Parathyroid adenoma (tissue), 2 donors: ENCODE measurements at regions not wholly inside any gene's neighbourhood (a gene's known extent, or its start where the extent isn't known, plus 50 kb on each side); places are given as distances from the start of the nearest gene placed in this dataset.

Experiments
- H2AFZ ChIP-seq: fragments of 300-600 bp; sonication (generic); one replicate; pipeline ENCODE4 v1.7.0; 2017; ENCODE audit warnings: antibody characterized with exemption, mild to moderate bottlenecking
- H3K27ac ChIP-seq: fragments of 300-600 bp; sonication (generic); one replicate; pipeline ENCODE4 v1.7.0; 2017
- H3K27me3 ChIP-seq: fragments of 300-600 bp; sonication (generic); one replicate; pipeline ENCODE4 v1.7.0; 2017; ENCODE audit warnings: low read length; ENCODE audit not compliant: control insufficient read depth, insufficient read depth
- H3K36me3 ChIP-seq: fragments of 300-600 bp; sonication (generic); one replicate; pipeline ENCODE4 v1.7.0; 2017; ENCODE audit warnings: low read length; ENCODE audit not compliant: control insufficient read depth, insufficient read depth
- H3K4me1 ChIP-seq: fragments of 300-600 bp; sonication (generic); one replicate; pipeline ENCODE4 v1.7.0; 2017; ENCODE audit warnings: control low read depth
- H3K4me2 ChIP-seq: fragments of 300-600 bp; sonication (generic); one replicate; pipeline ENCODE4 v1.7.0; 2017; ENCODE audit warnings: low read length
- H3K4me3 ChIP-seq: fragments of 300-600 bp; sonication (generic); one replicate; pipeline ENCODE4 v1.7.0; 2017; ENCODE audit warnings: low read depth, low read length
- H3K79me2 ChIP-seq: fragments of 300-600 bp; sonication (generic); one replicate; pipeline ENCODE4 v1.7.0; 2017; ENCODE audit warnings: control low read depth
- H3K9ac ChIP-seq: fragments of 300-600 bp; sonication (generic); one replicate; pipeline ENCODE4 v1.7.0; 2017; ENCODE audit warnings: mild to moderate bottlenecking
- H3K9me3 ChIP-seq: fragments of 300-600 bp; sonication (generic); one replicate; pipeline ENCODE4 v1.7.0; 2017; ENCODE audit warnings: low read length; ENCODE audit not compliant: control insufficient read depth
- TF ChIP-seq, protein P1 (sequence below): fragments of 300-600 bp; sonication (generic); IDR thresholded peaks from one replicate; pipeline ENCODE4 v1.7.0; 2017; ENCODE audit warnings: antibody characterized with exemption, mild to moderate bottlenecking
- donor health status: primary hyperparathyroidism.

DNA sequence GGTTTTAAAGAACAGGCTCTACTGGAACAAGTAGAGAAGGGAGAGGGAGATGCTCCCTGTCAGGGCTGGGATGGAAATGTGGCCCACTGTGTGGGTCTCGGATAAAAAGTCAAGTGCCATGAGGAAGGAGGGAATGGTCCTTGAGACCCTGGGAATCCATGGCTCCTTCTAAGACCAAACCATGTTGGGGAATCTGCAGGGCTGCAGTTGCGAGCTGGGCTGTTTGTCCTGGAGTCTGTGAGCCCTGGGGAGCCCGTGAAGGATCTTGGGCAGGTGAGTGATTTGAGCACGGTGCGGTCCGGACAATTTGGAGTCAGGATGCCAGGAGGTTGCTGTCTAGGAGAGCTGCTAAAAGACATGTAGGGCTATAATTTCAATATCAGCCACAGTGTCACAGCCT lies 359.4 kb downstream of the FGF9 start:
- Histone ChIP-seq H3K27me3 (no peaks in the 10 kb centered on the region), H3K9me3 (no peaks in the 10 kb centered on the region), H2AFZ (no peak overlapping the region), H3K4me1 (no peaks in the 10 kb centered on the region), H3K4me2 (no peak overlapping the region), H3K79me2 (no peaks in the 10 kb centered on the region), H3K4me3 (no peak overlapping the region), H3K9ac (no peak overlapping the region), H3K36me3 (no peaks in the 10 kb centered on the region), H3K27ac (no peak overlapping the region)
- TF ChIP-seq, protein P1, sequence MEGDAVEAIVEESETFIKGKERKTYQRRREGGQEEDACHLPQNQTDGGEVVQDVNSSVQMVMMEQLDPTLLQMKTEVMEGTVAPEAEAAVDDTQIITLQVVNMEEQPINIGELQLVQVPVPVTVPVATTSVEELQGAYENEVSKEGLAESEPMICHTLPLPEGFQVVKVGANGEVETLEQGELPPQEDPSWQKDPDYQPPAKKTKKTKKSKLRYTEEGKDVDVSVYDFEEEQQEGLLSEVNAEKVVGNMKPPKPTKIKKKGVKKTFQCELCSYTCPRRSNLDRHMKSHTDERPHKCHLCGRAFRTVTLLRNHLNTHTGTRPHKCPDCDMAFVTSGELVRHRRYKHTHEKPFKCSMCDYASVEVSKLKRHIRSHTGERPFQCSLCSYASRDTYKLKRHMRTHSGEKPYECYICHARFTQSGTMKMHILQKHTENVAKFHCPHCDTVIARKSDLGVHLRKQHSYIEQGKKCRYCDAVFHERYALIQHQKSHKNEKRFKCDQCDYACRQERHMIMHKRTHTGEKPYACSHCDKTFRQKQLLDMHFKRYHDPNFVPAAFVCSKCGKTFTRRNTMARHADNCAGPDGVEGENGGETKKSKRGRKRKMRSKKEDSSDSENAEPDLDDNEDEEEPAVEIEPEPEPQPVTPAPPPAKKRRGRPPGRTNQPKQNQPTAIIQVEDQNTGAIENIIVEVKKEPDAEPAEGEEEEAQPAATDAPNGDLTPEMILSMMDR = no peak

DNA sequence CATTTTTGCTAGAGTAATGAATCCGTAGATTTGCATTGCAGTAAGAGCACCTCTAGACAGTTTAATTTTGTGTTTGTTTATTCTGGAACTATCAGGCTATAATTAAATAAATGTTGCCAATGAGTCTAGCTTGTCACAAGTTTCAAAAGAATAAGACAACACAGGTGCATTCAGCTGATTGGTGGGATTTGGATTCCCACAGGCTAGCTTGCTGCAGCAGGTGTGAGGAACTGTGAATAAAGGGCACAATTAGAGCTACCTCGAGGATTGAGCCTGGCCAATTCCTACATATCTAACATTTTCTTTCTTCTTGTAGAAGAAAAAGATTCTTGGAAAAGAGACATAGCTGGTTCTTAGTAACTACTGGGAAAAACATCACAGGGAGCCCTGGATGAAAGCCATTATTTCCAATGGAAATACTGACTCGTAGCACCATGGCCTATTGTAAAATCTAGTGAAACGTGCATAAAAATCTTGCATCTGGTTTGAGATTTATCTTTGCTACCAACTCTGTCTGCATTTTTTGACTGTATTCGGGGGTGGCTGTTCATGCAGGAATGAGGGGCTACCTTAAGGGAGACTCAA lies 360.9 kb downstream of the FGF9 start:
- Histone ChIP-seq H3K27me3 (no peaks in the 10 kb centered on the region), H3K36me3 (no peaks in the 10 kb centered on the region), H3K27ac (no peak overlapping the region), H3K9ac (no peak overlapping the region), H3K4me3 (no peak overlapping the region), H3K4me2 (no peak overlapping the region), H3K79me2 (no peaks in the 10 kb centered on the region), H3K4me1 (no peaks in the 10 kb centered on the region), H2AFZ (no peak overlapping the region), H3K9me3 (no peaks in the 10 kb centered on the region)
- TF ChIP-seq, protein P1 = no peak

DNA sequence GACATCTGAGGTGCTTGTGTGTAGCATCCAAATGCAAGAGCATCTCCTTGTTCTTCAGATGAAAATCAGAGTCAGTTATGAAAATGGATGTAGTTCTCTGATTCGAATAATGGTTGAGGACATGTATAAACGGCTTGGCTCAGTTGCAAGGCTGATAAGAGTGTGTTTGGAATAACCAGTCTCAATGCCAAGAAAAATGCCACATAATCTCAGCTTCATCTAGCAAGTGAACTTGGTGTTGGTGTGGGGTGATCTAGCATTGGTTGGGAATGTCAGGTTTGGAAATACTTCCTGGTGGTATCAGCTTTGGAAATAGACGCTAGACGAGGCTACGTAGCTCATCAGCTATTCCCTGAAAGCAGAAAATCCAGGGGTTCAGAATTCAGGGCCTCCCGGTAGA lies 362.0 kb downstream of the FGF9 start:
- TF ChIP-seq, protein P1 = no peak
- no peak overlapping the region for H3K4me3 ChIP-seq
- H3K9me3 ChIP-seq = no peaks in the 10 kb centered on the region
- H3K27ac ChIP-seq = no peak overlapping the region
- H3K36me3 ChIP-seq = no peaks in the 10 kb centered on the region
- no peak overlapping the region for H3K9ac ChIP-seq
- no peak overlapping the region for H3K4me2 ChIP-seq
- H3K27me3 ChIP-seq = no peaks in the 10 kb centered on the region
- no peaks in the 10 kb centered on the region for H3K4me1 ChIP-seq
- no peaks in the 10 kb centered on the region for H3K79me2 ChIP-seq
- no peak overlapping the region for H2AFZ ChIP-seq

DNA sequence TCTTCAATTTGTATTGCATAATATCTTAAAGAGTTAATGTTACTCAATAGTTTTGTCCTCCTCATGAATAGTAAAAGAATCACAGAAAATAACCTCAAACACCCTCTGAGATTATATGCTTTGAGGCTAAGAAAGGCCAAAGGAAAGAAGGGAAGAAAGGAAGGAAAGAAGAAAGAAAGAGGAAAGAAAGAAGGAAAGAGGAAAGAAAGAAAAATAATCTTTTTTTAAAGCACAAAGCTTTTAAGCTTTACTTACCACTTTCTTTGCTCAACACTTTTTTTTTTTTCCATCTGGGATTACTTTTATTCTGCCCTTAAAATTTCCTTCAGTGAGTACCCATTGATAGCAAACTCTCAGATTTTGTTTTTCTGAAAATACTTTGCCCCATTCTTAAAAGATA lies 369.1 kb downstream of the FGF9 start:
- Histone ChIP-seq H3K4me3 (no peak overlapping the region), H3K4me1 (no peaks in the 10 kb centered on the region), H3K79me2 (no peaks in the 10 kb centered on the region), H2AFZ (no peak overlapping the region), H3K27me3 (no peaks in the 10 kb centered on the region), H3K4me2 (no peak overlapping the region), H3K27ac (no peak overlapping the region), H3K9ac (no peak overlapping the region), H3K9me3 (no peaks in the 10 kb centered on the region), H3K36me3 (no peaks in the 10 kb centered on the region)
- TF ChIP-seq, protein P1 = no peak

DNA sequence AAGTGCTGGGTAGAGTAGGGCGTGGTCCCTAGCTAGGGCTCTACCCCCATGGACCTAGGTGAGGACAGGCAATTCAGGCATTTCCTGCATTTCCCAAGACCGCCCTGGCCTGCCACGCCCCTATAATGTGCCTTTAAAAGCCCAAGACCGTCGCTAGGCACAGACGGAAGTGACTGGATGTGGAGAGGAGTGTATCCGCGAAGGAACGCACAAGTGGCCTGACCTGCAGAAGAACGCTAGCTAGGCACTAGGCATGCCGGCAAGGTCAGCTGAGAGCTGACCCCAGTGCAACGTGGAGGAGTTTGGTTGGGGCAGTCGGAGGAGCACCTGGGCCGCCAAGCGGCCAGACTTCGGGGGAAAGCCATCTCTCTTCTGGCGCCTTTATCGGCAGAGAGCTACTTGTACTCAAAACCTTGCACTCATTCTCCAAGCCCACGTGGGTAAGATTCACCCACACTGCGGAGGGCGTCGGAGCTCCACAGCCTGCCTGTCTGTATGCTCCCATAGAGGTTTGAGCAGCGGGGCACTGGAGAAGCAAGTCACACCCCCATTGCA lies 370.0 kb downstream of the FGF9 start:
- no peak overlapping the region for H3K4me2 ChIP-seq
- H3K79me2 ChIP-seq = no peaks in the 10 kb centered on the region
- H2AFZ ChIP-seq = no peak overlapping the region
- H3K4me1 ChIP-seq = no peaks in the 10 kb centered on the region
- H3K27ac ChIP-seq = no peak overlapping the region
- H3K27me3 ChIP-seq = no peaks in the 10 kb centered on the region
- H3K36me3 ChIP-seq = no peaks in the 10 kb centered on the region
- no peak overlapping the region for H3K9ac ChIP-seq
- TF ChIP-seq, protein P1 = no peak
- no peaks in the 10 kb centered on the region for H3K9me3 ChIP-seq
- H3K4me3 ChIP-seq = no peak overlapping the region
